ENCODE measurements at regions not wholly inside any gene's neighbourhood (a gene's known extent, or its start where the extent isn't known, plus 50 kb on each side); places are given as distances from the start of the nearest gene placed in this dataset.

DNA sequence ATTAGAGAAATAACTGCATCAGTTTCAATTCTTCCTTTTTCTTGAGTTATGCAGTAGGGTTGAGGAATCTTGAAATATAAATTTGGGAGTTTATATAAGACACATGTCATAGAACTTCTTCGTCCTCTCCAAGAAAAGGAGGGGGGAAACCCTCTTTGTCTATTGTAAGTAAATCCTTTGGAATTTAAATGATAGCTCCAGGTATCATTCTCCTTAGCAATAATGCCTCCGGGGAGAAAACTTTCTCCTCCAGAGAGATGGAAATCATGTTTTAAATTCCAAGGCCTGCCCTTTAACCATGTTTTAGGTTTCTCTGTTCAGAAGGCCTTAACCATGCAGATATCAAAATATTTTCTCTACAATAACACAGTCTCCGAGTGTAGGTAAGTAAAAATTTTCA lies 899.7 kb upstream of the GCFC2 start:
- DNase-seq = no peak
- no peak for ATAC-seq
- intact Hi-C loops (cut with DNase I, micrococcal nuclease) = no loop called here

- intact Hi-C loops (cut with DNase I, micrococcal nuclease) = loop anchor here in 1 of 2 donors (10.0 kb wide), 1 partner anchor 405 kb away; no protein-coding TSS in a partner anchor
- ATAC-seq (peak; percentile 94), DNase-seq (peak; percentile 39 to 44)
Measured at GRCh38 chr2:76599732-76600368, 889.1 kb upstream of the GCFC2 start.

- DNase-seq = no peak
- no peak for ATAC-seq
- intact Hi-C loops (cut with DNase I, micrococcal nuclease) = no loop called here
Measured at GRCh38 chr2:76584474-76584873, 873.8 kb upstream of the GCFC2 start.

- intact Hi-C loops (cut with DNase I, micrococcal nuclease) = no loop called here
- ATAC-seq (no peak), DNase-seq (no peak)
Measured at GRCh38 chr2:76579911-76580310, 869.2 kb upstream of the GCFC2 start.

- DNase-seq = no peak
- ATAC-seq = no peak
Measured at GRCh38 chr2:76572981-76573380, 862.3 kb upstream of the GCFC2 start.

GRCh38 chr2:76569819-76570218 lies 859.1 kb upstream of the GCFC2 start:
- no peak for ATAC-seq
- DNase-seq = no peak
- intact Hi-C loops (cut with DNase I, micrococcal nuclease) = no loop called here

More at GRCh38 chr2:76572981-76573380, 862.3 kb upstream of the GCFC2 start:
- intact Hi-C loops (cut with DNase I, micrococcal nuclease) = no loop called here

DNA sequence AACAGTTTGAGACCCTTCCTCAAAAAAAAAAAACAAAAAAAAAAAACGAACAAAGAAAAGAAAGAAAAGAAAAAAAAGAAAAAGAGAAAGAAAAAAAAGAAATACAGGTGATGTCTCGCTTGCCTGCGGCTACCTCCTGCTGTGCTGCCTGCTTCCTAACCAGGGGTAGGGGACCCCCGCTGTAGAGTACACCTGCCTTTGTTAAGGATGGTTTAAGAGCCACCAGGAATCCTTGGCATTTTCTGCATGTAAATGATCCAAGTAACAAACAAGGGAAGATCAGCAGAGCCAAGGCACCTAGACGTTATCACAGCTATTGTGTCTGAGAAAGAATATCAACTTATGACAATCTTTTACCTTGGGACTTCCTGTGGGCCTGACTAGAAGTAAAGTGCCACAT lies 856.8 kb upstream of the GCFC2 start:
- no peak for ATAC-seq
- intact Hi-C loops (cut with DNase I, micrococcal nuclease) = no loop called here

GRCh38 chr2:76564734-76565133 lies 854.0 kb upstream of the GCFC2 start:
- ATAC-seq = no peak
- intact Hi-C loops (cut with DNase I, micrococcal nuclease) = no loop called here

More for the DNA sequence above, 856.8 kb upstream of the GCFC2 start:
- no peak for DNase-seq

DNA sequence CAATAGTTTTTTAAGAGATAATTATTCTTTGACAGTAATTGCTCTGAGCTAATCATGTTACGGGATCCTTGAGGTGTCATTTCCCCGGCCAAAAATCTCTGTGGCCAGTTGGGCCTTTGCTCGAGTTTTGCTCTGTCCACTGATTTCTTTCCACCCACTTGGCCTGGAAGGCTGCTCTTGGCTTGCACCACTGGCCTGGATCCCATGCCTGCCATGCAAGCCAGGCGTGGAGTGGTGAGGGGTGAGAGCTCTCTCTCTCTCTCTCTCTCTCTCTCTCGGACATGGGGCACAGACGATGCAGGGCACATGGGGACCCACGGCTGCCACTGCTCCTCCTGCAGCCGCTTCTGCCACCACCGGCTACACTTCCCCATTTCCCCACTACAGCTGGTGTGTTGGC lies 853.0 kb upstream of the GCFC2 start:
- ATAC-seq (no peak), DNase-seq (no peak)
- intact Hi-C loops (cut with DNase I, micrococcal nuclease) = no loop called here

More at GRCh38 chr2:76564734-76565133, 854.0 kb upstream of the GCFC2 start:
- no peak for DNase-seq

- intact Hi-C loops (cut with DNase I, micrococcal nuclease) = no loop called here
- DNase-seq = no peak
- no peak for ATAC-seq
Measured at GRCh38 chr2:76558157-76558556, 847.4 kb upstream of the GCFC2 start.

GRCh38 chr2:76556018-76556417 lies 845.3 kb upstream of the GCFC2 start:
- DNase-seq = no peak
- no peak for ATAC-seq
- intact Hi-C loops (cut with DNase I, micrococcal nuclease) = no loop called here

- ATAC-seq = no peak
- intact Hi-C loops (cut with DNase I, micrococcal nuclease) = no loop called here
- DNase-seq = no peak
Measured at GRCh38 chr2:76546207-76546606, 835.5 kb upstream of the GCFC2 start.

- intact Hi-C loops (cut with DNase I, micrococcal nuclease) = no loop called here
- DNase-seq = no peak
- ATAC-seq = no peak
Measured at GRCh38 chr2:76544901-76545300, 834.2 kb upstream of the GCFC2 start.

DNA sequence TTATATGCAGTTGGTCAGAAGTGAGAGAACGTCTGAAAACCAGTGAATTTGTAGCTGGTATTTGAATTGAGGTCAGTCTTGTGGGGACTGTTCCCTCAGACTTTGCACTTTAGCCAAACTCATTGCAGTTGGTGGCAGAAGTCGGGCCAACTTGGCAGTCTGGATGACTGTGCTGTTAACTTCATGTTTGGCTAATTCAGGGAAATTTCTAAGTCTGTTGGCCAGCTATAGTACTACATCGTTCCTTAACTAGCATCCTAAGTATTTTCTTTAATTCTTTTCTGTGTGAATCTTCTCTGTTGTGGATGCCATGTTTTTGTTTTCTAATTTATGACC lies 806.8 kb upstream of the GCFC2 start:
- no peak for ATAC-seq
- intact Hi-C loops (cut with DNase I, micrococcal nuclease) = no loop called here
- DNase-seq = no peak

DNA sequence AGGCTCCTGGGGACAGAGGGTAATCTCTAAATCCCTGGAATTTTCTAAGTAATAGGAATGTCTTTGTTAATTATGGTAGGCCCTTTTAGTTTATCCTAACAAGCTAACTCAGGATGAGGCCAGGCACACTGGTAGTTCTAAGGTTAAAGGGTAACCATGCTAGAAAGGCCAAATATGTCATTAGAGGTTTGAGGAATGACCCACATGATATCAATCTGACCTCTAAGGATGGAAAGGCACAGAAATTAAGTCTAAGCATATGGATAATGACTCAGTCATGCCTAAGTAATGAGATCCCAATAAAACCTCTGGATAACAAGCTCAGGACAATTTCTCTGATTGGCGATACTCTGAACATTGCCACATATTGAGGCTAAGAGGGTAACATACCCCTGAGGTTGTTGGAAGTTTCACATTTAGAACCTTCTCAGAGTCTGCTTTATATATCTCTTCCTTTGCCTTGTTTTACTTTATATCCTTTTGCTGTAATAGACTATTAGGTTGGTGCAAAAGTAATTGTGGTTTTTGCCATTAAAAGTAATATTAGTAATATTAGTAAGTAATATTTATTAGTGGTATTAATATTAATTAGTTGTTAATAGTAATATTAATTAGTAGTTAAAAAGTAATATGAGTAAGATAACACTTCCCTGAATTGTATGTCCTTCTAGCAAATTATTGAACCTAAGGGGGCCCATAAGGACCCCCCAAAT lies 806.3 kb upstream of the GCFC2 start:
- intact Hi-C loops (cut with DNase I, micrococcal nuclease) = no loop called here
- ATAC-seq = no peak
- no peak for DNase-seq

GRCh38 chr2:76512201-76512820 lies 801.6 kb upstream of the GCFC2 start:
- intact Hi-C loops (cut with DNase I, micrococcal nuclease) = no loop called here
- ATAC-seq (no peak), DNase-seq (no peak)

DNA sequence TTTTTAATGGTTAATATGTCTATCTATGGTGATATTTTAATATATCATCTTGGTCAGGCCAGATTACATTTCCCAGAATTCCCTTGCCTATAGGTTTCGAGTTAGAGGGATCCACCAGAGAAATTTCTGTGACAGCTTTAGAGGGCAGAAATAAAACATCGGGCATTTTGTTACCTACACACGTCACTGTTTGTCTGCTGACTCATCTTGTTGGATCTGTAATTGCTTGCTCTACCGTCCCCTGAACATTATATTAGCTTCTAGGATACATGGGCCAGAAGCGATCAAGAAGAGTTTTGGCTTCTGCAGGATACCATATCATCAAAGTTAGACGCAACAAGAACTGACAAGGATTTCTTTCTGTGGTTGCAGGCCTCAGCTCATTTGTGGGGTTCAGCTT lies 795.8 kb upstream of the GCFC2 start:
- no peak for DNase-seq
- ATAC-seq = no peak
- intact Hi-C loops (cut with DNase I, micrococcal nuclease) = no loop called here

- ATAC-seq = no peak
- intact Hi-C loops (cut with DNase I, micrococcal nuclease) = no loop called here
- DNase-seq = no peak
Measured at GRCh38 chr2:76501641-76502040, 790.9 kb upstream of the GCFC2 start.

DNA sequence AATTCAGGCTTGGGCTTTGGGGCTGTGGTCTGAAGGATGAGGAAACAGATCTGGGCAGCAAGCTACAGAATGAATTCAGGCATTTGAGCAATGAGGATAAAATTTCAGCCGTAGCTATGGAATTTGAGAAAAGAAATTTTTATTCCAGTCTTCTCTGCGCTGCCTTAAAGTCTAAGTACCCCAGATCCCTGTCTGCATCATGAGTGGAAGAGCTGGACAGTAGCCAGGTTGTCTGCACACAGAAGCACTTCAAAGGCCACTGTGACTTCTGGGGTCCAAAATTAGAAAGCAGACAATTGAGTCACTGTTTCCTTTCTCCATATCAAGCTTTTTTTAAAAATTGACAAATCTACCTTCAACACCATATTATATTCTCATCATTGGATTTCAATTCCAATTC lies 787.6 kb upstream of the GCFC2 start:
- DNase-seq (no peak), ATAC-seq (no peak)
- intact Hi-C loops (cut with DNase I, micrococcal nuclease) = no loop called here

DNA sequence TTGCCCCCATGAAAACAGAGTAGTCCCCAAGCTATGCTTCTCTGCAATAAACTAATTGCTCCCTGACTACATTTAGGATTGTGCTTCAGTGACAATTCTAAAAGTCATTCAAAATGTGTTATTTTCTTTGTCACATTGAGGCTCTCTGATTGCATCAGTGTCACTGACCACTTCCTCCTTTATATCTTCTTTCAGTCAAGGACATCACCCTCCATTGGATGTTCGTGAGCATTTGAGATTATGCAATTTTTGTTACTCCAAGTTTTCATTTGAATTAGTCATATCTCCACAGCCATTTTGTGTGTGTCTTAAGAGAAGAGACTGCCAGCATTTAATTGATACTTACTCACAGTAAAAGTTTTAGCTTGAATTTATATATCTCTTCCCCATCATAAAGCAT lies 780.8 kb upstream of the GCFC2 start:
- no peak for ATAC-seq
- intact Hi-C loops (cut with DNase I, micrococcal nuclease) = no loop called here
- DNase-seq = no peak

All from left colon (tissue), 2 donors.